ENCODE measurements at regions not wholly inside any gene's neighbourhood (a gene's known extent, or its start where the extent isn't known, plus 50 kb on each side); places are given as distances from the start of the nearest gene placed in this dataset.

GRCh38 chr21:18908641-18909040 lies 505.1 kb upstream of the TMPRSS15 start:
- Histone ChIP-seq H3K4me3 (no peak overlapping the region), H3K9me3 (ENCODE audit: control insufficient read depth in 4 of 4, insufficient read depth in 3 of 4, low read length in 3 of 4) (peaks cover 0 to 2% (median under 1%) of the 10 kb centered on the region in 4 donors), H3K9ac (ENCODE audit: insufficient read depth in 1 of 2, low read length in 2 of 2) (no peak overlapping the region), H3K27me3 (ENCODE audit: control insufficient read depth in 3 of 3, insufficient read depth in 3 of 3, low read length in 2 of 3) (no peaks in the 10 kb centered on the region), H3K4me1 (ENCODE audit: control insufficient read depth in 5 of 5, insufficient read depth in 5 of 5, low read length in 5 of 5) (peaks cover 0 to 5% (median 0%) of the 10 kb centered on the region in 5 donors), H3K27ac (ENCODE audit: low read depth in 1 of 2, low read length in 1 of 2) (no peak overlapping the region), H3K36me3 (ENCODE audit: control insufficient read depth in 4 of 4, insufficient read depth in 4 of 4, low read length in 4 of 4) (no peaks in the 10 kb centered on the region)
- DNase-seq, result no peak
- TF ChIP-seq CTCF (IDR thresholded peaks at IDR 0.05; ENCODE audit: control extremely low read depth, extremely low read depth), result no peak
- 90 to 92% methylated on average over 4 of the region's 4 CpGs for WGBS, 2 donors
- no peak for ATAC-seq (ENCODE audit: insufficient read depth, low FRiP score)

GRCh38 chr21:18913914-18914313 lies 510.3 kb upstream of the TMPRSS15 start:
- no peak for TF ChIP-seq CTCF (IDR thresholded peaks at IDR 0.05; ENCODE audit: control extremely low read depth, extremely low read depth)
- Histone ChIP-seq H3K27ac (ENCODE audit: low read depth in 1 of 2, low read length in 1 of 2) (no peak overlapping the region), H3K9ac (ENCODE audit: insufficient read depth in 1 of 2, low read length in 2 of 2) (no peak overlapping the region), H3K4me3 (no peak overlapping the region), H3K4me1 (ENCODE audit: control insufficient read depth in 5 of 5, insufficient read depth in 5 of 5, low read length in 5 of 5) (no peaks in the 10 kb centered on the region), H3K27me3 (ENCODE audit: control insufficient read depth in 3 of 3, insufficient read depth in 3 of 3, low read length in 2 of 3) (no peaks in the 10 kb centered on the region), H3K36me3 (ENCODE audit: control insufficient read depth in 4 of 4, insufficient read depth in 4 of 4, low read length in 4 of 4) (no peaks in the 10 kb centered on the region), H3K9me3 (ENCODE audit: control insufficient read depth in 4 of 4, insufficient read depth in 3 of 4, low read length in 3 of 4) (peaks cover 0 to 5% (median under 1%) of the 10 kb centered on the region in 4 donors)
- ATAC-seq (ENCODE audit: insufficient read depth, low FRiP score) (no peak), DNase-seq (no peak)
- WGBS, 2 donors, result 86 to 90% methylated on average over 4 of the region's 4 CpGs

- H3K9ac ChIP-seq (ENCODE audit: insufficient read depth in 1 of 2, low read length in 2 of 2), result no peak overlapping the region
Measured at GRCh38 chr21:18914570-18914969, 511.0 kb upstream of the TMPRSS15 start.

More at GRCh38 chr21:18914570-18914969, 511.0 kb upstream of the TMPRSS15 start:
- no peak for ATAC-seq (ENCODE audit: insufficient read depth, low FRiP score)
- no peak for TF ChIP-seq CTCF (IDR thresholded peaks at IDR 0.05; ENCODE audit: control extremely low read depth, extremely low read depth)
- no peaks in the 10 kb centered on the region for H3K4me1 ChIP-seq (ENCODE audit: control insufficient read depth in 5 of 5, insufficient read depth in 5 of 5, low read length in 5 of 5)
- H3K4me3 ChIP-seq, result no peak overlapping the region
- H3K9me3 ChIP-seq (ENCODE audit: control insufficient read depth in 4 of 4, insufficient read depth in 3 of 4, low read length in 3 of 4), result peaks cover 0 to 5% (median under 1%) of the 10 kb centered on the region in 4 donors
- DNase-seq, result no peak
- H3K27me3 ChIP-seq (ENCODE audit: control insufficient read depth in 3 of 3, insufficient read depth in 3 of 3, low read length in 2 of 3), result no peaks in the 10 kb centered on the region
- no peaks in the 10 kb centered on the region for H3K36me3 ChIP-seq (ENCODE audit: control insufficient read depth in 4 of 4, insufficient read depth in 4 of 4, low read length in 4 of 4)
- WGBS, 2 donors, result 95 to 97% methylated on average over 2 of the region's 2 CpGs
- H3K27ac ChIP-seq (ENCODE audit: low read depth in 1 of 2, low read length in 1 of 2), result no peak overlapping the region

Measured in lung (tissue), 11 donors.